ENCODE measurements at regions not wholly inside any gene's neighbourhood (a gene's known extent, or its start where the extent isn't known, plus 50 kb on each side); places are given as distances from the start of the nearest gene placed in this dataset.

GRCh38 chr18:40698129-40698528 lies 1256.9 kb upstream of the PIK3C3 start:
- no peak for DNase-seq

GRCh38 chr18:40695526-40695925 lies 1259.5 kb upstream of the PIK3C3 start:
- DNase-seq: no peak

- no peak for DNase-seq
Measured at GRCh38 chr18:40692871-40693270, 1262.2 kb upstream of the PIK3C3 start.

GRCh38 chr18:40690062-40690461 lies 1265.0 kb upstream of the PIK3C3 start:
- no peak for DNase-seq

GRCh38 chr18:40687399-40687798 lies 1267.6 kb upstream of the PIK3C3 start:
- DNase-seq: no peak

DNA sequence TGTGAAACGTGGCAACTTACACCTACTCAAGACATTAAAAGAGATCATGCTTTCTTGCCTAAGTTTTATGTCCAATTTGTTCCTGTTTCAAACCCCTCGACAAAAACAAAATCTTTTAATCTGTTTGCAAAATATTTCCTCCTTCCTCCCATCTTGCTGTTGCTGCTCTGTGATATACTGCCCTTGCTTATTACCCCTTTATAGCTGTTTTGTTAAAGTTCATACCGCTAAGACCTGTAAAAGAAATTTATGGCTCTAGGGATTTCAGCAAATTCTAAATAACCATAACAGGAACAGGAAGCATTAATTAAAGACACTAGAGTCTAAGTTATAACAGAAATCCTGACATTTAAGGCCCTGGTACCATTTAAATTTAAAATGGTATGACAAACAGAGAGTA lies 1268.2 kb upstream of the PIK3C3 start:
- no peak for DNase-seq

GRCh38 chr18:40685219-40685618 lies 1269.8 kb upstream of the PIK3C3 start:
- no peak for DNase-seq

- DNase-seq: no peak
Measured at GRCh38 chr18:40678318-40678717, 1276.7 kb upstream of the PIK3C3 start.

DNA sequence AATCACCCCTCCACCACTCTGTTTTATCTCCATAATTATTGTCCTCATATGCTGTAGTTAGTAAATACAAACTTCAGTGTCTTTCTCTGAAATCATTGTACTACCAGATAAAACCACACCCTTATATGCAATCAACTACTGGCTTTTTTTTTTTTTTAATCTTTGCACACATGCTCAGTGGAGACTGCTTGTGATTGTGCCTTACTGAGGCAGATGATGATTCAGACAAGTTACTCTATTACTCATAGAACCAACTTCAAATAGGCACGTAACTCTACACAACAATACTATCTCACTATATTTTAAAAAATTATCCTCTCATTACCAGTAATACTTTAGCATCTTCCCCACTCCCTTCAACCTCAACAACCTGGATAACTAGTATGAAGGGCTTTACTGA lies 1278.4 kb upstream of the PIK3C3 start:
- no peak for DNase-seq

GRCh38 chr18:40673150-40673549 lies 1281.9 kb upstream of the PIK3C3 start:
- DNase-seq: no peak

DNA sequence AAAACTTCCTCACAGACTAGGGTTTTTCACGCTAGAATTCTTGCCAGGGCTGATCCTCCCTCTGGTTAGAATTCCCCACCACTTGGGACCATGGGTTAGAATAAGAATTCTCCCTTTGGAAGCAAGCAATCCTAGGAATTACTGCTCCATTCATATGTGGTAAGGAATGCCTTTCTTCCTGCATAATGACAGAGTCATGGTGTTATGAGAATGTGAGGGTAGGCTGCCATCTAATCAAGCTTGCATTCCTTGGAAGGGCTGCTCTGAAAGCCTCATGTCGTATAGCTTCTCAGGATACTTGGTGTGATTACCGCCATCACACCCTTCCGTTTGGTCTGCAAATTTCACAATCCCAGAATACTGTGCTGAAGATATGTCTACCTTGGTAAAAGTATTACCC lies 1282.4 kb upstream of the PIK3C3 start:
- DNase-seq: no peak

GRCh38 chr18:40670668-40671375 lies 1284.2 kb upstream of the PIK3C3 start:
- DNase-seq: peak; percentile 11

- no peak for DNase-seq
Measured at GRCh38 chr18:40662898-40663437, 1292.1 kb upstream of the PIK3C3 start.

- no peak for DNase-seq
Measured at GRCh38 chr18:40653682-40654081, 1301.4 kb upstream of the PIK3C3 start.

DNA sequence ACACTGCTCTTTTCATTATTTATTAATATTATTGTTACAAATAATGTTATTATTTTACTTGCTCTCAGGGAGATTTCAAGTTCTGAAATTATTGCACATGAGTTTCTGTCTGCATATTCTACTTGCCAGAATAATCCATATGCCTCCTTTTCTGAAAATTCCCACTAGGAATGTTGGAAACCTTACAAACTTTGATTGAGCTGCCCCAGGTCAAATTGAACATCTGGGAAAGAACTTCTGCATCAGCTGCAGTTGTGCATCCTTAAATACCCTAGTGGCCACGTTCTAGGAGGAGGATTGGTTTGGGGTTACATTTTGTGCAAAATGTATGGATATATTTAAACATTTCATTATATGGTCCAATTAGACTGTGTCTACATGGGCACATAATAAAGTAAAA lies 1302.7 kb upstream of the PIK3C3 start:
- peak; percentile 22 for DNase-seq

GRCh38 chr18:40651163-40651562 lies 1303.9 kb upstream of the PIK3C3 start:
- DNase-seq: no peak

GRCh38 chr18:40642692-40643229 lies 1312.3 kb upstream of the PIK3C3 start:
- no peak for DNase-seq

DNA sequence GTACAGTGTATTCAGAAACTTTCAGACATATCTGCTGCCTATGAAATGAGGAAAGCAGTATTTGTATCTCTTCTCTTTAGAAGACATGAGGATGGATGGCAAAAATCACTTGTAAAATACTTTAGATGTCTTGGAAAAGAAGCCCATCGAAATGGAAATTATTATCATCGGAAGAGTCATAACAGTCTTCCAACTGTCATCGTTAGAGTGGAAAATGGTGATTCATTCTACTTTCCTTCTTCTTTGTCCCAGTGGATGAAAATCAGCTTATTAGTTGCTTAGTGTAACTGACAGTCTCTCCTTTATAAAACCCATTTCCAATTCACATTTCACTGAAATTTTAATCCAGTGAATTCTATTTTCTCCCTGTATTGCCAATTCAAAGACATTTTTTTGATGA lies 1323.7 kb upstream of the PIK3C3 start:
- no peak for DNase-seq

GRCh38 chr18:40630496-40630895 lies 1324.5 kb upstream of the PIK3C3 start:
- no peak for DNase-seq

- no peak for DNase-seq
Measured at GRCh38 chr18:40624959-40625358, 1330.1 kb upstream of the PIK3C3 start.

GRCh38 chr18:40613721-40614120 lies 1341.3 kb upstream of the PIK3C3 start:
- no peak for DNase-seq

- DNase-seq: peak; percentile 74
Measured at GRCh38 chr18:40612356-40612755, 1342.7 kb upstream of the PIK3C3 start.

DNA sequence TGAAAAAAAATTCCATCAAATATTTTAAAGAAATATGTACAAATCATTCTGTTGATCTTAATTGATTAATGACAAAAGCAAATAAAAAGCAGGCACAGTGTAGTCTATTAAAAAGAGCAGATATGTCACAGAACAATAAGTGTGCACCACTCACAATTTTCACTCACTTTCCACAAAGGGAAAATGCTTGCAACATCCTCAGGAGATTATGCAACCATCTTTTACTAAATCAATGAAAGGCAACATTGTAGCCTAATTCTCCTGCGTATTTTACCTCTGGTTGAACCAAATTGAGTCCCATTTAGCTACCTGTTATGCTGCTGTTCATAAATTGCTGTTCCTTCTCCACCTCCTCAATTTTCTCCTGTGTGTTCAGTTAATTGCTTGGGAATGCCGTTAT lies 1346.8 kb upstream of the PIK3C3 start:
- DNase-seq: peak; percentile 47

GRCh38 chr18:40607542-40608148 lies 1347.4 kb upstream of the PIK3C3 start:
- DNase-seq: peak; percentile 82

Measured in NCI-H146 (cell line).